Heart left ventricle (tissue), 16 donors: ENCODE measurements at regions not wholly inside any gene's neighbourhood (a gene's known extent, or its start where the extent isn't known, plus 50 kb on each side); places are given as distances from the start of the nearest gene placed in this dataset.

ENCODE experiments used
- ATAC-seq, 4 donors: fragments of 200-7000 bp; cut with Tn5 transposase; one replicate each; pipeline ENCODE4 v1.9.1; 2020 to 2022; ENCODE audit warnings: moderate library complexity in 4 of 4, mild to moderate bottlenecking in 3 of 4, moderate number of reproducible peaks in 1 of 4
- DNase-seq, 5 donors: peaks; one replicate each; pipeline ENCODE4 v3.0.0-alpha.2; 2020
- H3K27ac ChIP-seq, 12 donors: fragments of 200-600 bp; sonication (generic) in 4 of 12; one replicate each; pipeline versions ENCODE4 v1.5.0 to v1.8.0; 2016 to 2022; ENCODE audit warnings: mild to moderate bottlenecking in 2 of 12
- H3K27me3 ChIP-seq, 9 donors: fragments of 200-600 bp; sonication (generic) in 2 of 9; one replicate each; pipeline versions ENCODE4 v1.5.1 to v1.8.0; 2016 to 2022; ENCODE audit warnings: mild to moderate bottlenecking in 3 of 9
- H3K36me3 ChIP-seq, 9 donors: fragments of 200-600 bp; sonication (generic) in 2 of 9; one replicate each; pipeline versions ENCODE4 v1.5.0 to v1.8.0; 2018 to 2022; ENCODE audit warnings: mild to moderate bottlenecking in 2 of 9
- H3K4me1 ChIP-seq, 12 donors: fragments of 200-600 bp; sonication (generic) in 4 of 12; one replicate each; pipeline versions ENCODE4 v1.5.0 to v1.8.0; 2016 to 2022; ENCODE audit warnings: mild to moderate bottlenecking in 3 of 12
- H3K4me3 ChIP-seq, 12 donors: fragments of 200-600 bp; sonication (generic) in 4 of 12; one replicate each; pipeline versions ENCODE4 v1.5.0 to v1.8.0; 2017 to 2022; ENCODE audit warnings: mild to moderate bottlenecking in 9 of 12, moderate library complexity in 4 of 12
- H3K9me3 ChIP-seq, 12 donors: fragments of 200-600 bp; sonication (generic) in 4 of 12; one replicate each; pipeline versions ENCODE4 v1.5.0 to v1.8.0; 2016 to 2022; ENCODE audit warnings: mild to moderate bottlenecking in 1 of 12
- CTCF ChIP-seq, 12 donors: fragments of 200-600 bp; sonication (generic) in 4 of 12; IDR thresholded peaks; one replicate each; pipeline versions ENCODE4 v1.5.0 to v1.8.0; 2018 to 2022; ENCODE audit warnings: antibody characterized with exemption in 12 of 12, mild to moderate bottlenecking in 5 of 12
- POLR2A ChIP-seq, 2 donors: fragments of 450-650 bp; IDR thresholded peaks; one replicate each; pipeline ENCODE4 v1.6.1; 2017; ENCODE audit warnings: antibody characterized with exemption in 2 of 2, mild to moderate bottlenecking in 2 of 2, moderate library complexity in 2 of 2
- WGBS, 4 donors: extraction: QIAGEN DNeasy Blood & Tissue Kit in 2 of 4; methylation state at CpG; one replicate each; pipeline versions ENCODE4 v1.1.5 to v1.1.7; 2013 to 2018; 5-methylcytosine and 5-hydroxymethylcytosine counted together
- intact Hi-C, 10 donors: fragments of 100-400 bp; cut with DNase I; formaldehyde crosslinking; loops; one replicate each; pipeline versions ENCODE4 v1.11.1 to v1.14.2; 2022
- donor health status: ischemic (EF 13 %, LVEDD 7.1; RV severe dilation, severe dysfunction).
- donor health status: healthy with polysubstance abuse.
- donor health status: DM: no; HTN: yes; CAD: no.
- donor health status: DM: no; HTN: no; CAD: no.
- donor health status: ischemic (EF 25% LVEDD 6.9; RV normal size, moderate dysfunction).
- donor health status: ischemic (EF 25% LVEDD 5.7; RV mildly dilated, moderate dysfunction).
- donor health status: healthy.
- donor health status: DM: yes; HTN: yes; CAD: no.
- donor health status: ischemic (EF 35%, LVEDD 5.7; RV mildly dilated, moderate dysfunction).
- donor health status: nonischemic (EF 11% LVEDD 7.7; RV severe dilation, severe dysfunction).
- donor health status: DM: yes; HTN: yes; CAD: no.
- donor health status: PGD.
- donor health status: ischemic (EF 29% LVEDD 5.4; RV normal size, mild dysfunction).
- donor health status: nonischemic (EF 23%, LVEDD 6.1; RV moderate dilation, normal function).

GRCh38 chr13:91166714-91167511 lies 180.6 kb upstream of the MIR17HG start:
- Histone ChIP-seq H3K36me3 (no peaks in the 10 kb centered on the region), H3K9me3 (no peaks in the 10 kb centered on the region), H3K4me3 (no peak overlapping the region), H3K27me3 (peaks cover 0 to 6% (median 0%) of the 10 kb centered on the region in 9 donors), H3K4me1 (no peaks in the 10 kb centered on the region), H3K27ac (no peak overlapping the region)
- TF ChIP-seq POLR2A (IDR thresholded peaks at IDR 0.05): no peak
- TF ChIP-seq CTCF (IDR thresholded peaks at IDR 0.05): no peak
- ATAC-seq (no peak), DNase-seq (no peak)
- WGBS, 4 donors: 49 to 97% (median 92%) methylated on average over 2 of the region's 2 CpGs
- intact Hi-C loops: no loop called here

- intact Hi-C loops: no loop called here
- 73 to 91% (median 87%) methylated on average over 4 of the region's 4 CpGs for WGBS, 4 donors
- H3K4me3 ChIP-seq: no peak overlapping the region
- no peak overlapping the region for H3K27ac ChIP-seq
- peaks cover 0 to 9% (median 0%) of the 10 kb centered on the region in 9 donors for H3K27me3 ChIP-seq
- H3K4me1 ChIP-seq: no peaks in the 10 kb centered on the region
- H3K9me3 ChIP-seq: no peaks in the 10 kb centered on the region
- no peaks in the 10 kb centered on the region for H3K36me3 ChIP-seq
- no peak for DNase-seq
- no peak for ATAC-seq
- TF ChIP-seq CTCF (IDR thresholded peaks at IDR 0.05): no peak
These were observed 179.6 kb upstream of the MIR17HG start for GRCh38 chr13:91167706-91168385.

- Histone ChIP-seq H3K4me3 (no peak overlapping the region), H3K27ac (no peak overlapping the region), H3K36me3 (no peaks in the 10 kb centered on the region), H3K9me3 (no peaks in the 10 kb centered on the region), H3K27me3 (peaks cover 0 to 14% (median 0%) of the 10 kb centered on the region in 9 donors), H3K4me1 (no peaks in the 10 kb centered on the region)
- intact Hi-C loops: no loop called here
- ATAC-seq (no peak), DNase-seq (no peak)
- TF ChIP-seq CTCF (IDR thresholded peaks at IDR 0.05): no peak
- no peak for TF ChIP-seq POLR2A (IDR thresholded peaks at IDR 0.05)
- 66 to 77% (median 74%) methylated on average over 4 of the region's 4 CpGs for WGBS, 4 donors
These were observed 179.1 kb upstream of the MIR17HG start for GRCh38 chr13:91168386-91168711.

GRCh38 chr13:91169321-91170050 lies 178.0 kb upstream of the MIR17HG start:
- ATAC-seq: no peak
- TF ChIP-seq CTCF (IDR thresholded peaks at IDR 0.05) (no peak), POLR2A (IDR thresholded peaks at IDR 0.05) (no peak)
- no peak overlapping the region for H3K27ac ChIP-seq
- no peak overlapping the region for H3K4me3 ChIP-seq
- H3K9me3 ChIP-seq: no peaks in the 10 kb centered on the region
- WGBS, 4 donors: 63 to 72% (median 68%) methylated on average over 5 of the region's 5 CpGs
- no peaks in the 10 kb centered on the region for H3K36me3 ChIP-seq
- no peak for DNase-seq
- peaks cover 0 to 21% (median 0%) of the 10 kb centered on the region in 9 donors for H3K27me3 ChIP-seq
- intact Hi-C loops: no loop called here
- H3K4me1 ChIP-seq: no peaks in the 10 kb centered on the region
